ENCODE measurements at regions not wholly inside any gene's neighbourhood (a gene's known extent, or its start where the extent isn't known, plus 50 kb on each side); places are given as distances from the start of the nearest gene placed in this dataset.

DNA sequence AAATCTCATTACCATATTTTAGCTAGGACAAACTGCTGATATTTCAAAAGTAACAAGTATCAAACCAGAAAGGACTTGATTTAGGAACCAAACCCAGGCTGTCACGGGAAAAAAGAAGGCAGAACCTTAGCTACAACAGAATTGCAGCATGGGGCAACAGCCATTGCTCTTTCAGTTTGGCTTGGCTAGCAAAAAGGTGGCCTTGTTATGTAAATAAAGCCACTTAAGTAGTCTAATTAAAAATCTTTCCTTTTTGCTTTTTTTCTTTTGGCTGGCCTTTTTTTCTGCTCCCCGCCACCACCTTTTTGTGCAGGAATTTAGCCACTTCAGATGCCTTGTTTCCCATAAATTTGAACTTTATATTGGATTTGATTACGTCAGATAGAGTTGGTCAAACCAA is 235.9 kb downstream of the CPXCR1 start:
- no peak for TF ChIP-seq POLR2A (IDR thresholded peaks at IDR 0.05)
- TF ChIP-seq EP300 (IDR thresholded peaks at IDR 0.05), result no peak

Data from stomach (tissue), 4 donors.